ENCODE measurements at regions not wholly inside any gene's neighbourhood (a gene's known extent, or its start where the extent isn't known, plus 50 kb on each side); places are given as distances from the start of the nearest gene placed in this dataset.
A peak's percentile ranks its signal among the peaks of the same experiment; 100 is the strongest.
"Not testable (repeated sequence)": the region's sequence is repeated elsewhere in the genome, so short reads cannot be mapped to it uniquely, and the experiment has no call there.

DNA sequence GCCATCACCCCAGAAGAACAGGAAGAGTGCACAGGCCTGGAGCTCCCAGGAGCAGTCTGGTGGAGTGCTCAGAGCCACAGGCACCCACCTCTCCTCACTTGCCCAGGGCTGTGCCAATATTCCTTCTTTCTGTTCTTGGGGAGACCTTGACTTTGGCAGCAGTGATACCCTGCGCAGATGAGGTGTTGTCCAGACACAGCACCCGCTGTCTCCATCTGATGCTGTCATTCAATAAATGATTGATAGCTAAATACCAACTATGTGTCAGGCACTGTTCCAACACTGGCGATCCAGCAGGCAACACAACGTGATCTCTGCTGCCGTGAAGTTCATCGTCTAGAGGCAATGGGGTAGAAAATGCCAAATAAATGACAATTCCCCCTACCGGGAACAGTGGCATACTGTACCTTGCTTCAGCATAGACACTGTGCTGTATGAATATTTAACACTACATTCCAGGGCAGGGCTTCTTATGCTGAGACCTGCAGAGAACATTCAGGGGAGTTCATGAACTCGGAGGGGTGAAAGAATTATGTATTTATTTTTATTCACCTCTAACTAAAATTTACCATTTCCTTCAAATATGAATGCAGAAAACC lies 320.5 kb upstream of the NCKAP5 start:
- DNase-seq = no peak

DNA sequence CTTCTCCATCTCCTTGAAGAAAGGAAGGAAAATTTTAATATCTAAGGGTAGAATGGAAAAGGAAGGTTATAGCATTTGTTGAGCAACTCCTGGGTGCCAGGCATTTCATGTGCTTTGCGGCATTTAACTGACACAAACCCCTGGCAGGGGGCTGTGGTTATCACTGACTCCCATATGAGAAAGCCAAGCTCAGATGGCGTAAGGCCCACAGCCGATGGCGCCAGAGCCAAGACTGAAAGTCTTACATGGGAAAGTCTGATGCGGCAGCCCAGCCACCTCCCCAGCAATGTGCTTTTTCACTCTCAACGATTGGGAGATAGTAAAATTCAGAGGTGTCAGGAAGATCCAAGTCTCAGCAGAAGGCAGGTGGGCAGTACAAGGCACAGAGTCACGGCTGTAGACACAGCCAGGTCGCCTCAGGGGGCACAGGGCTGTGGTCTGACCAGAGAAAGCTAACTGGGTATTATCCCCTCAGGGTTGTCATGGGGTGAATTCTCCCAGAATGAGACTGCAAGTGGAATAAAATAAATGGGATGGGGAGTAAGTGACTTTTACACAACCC lies 324.2 kb upstream of the NCKAP5 start:
- DNase-seq = no peak

DNA sequence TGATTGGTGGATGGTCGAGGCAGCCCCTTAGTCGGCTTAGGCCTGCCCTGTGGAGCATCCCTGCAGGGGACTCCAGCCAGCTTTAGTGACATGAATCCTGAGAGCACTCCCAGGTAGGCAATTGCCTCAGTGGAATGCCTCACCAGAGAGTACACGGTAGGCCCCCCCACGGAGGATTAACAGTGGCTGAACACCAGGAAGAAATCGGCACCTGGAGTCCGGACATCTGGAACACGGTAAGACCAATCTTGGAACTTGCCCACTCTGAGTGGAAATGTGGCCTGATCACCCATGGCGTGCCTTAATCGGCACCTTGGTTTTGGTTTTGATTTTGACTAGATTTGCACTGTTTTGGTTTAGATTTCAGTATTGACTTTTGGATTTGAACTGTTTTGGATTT lies 326.2 kb upstream of the NCKAP5 start:
- no peak for DNase-seq

DNA sequence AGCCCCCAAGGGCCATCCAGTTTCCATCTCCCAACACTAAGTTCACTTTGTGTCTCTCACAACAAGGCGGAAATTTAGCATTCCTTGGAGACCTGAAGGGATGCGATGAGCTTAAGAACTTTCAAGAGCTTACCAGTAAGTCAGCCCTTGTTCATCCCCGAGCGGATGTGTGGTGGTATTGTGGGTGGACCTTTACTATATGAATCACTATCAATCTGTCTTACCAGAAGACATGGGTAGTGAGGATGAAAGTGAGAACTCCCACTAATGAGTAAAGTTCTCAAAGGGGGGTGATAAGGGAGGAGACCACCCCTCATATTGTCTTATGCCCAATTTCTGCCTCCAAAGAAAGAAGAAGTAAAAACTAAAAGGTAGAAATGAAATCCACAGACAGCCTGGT lies 329.6 kb upstream of the NCKAP5 start:
- not testable (repeated sequence) for DNase-seq

DNA sequence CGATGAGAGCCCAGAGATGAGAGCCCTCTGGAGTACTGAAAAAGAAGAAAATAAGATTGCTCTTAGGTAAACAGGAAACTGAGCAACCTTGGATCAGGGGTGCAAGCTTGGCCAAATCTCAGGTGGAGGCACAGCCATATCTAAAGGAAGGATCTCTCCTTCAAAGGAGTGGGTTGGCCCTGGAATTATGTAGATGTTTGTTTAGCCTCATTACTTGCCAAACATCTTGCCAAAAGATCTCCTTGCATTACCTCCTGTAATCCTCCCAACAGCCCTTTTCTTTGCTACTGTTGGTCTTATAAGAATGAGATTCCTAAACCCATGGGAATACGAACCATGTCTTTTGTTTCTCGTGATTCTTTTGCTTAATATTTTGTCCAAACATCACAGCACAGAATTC lies 332.6 kb upstream of the NCKAP5 start:
- DNase-seq = no peak

DNA sequence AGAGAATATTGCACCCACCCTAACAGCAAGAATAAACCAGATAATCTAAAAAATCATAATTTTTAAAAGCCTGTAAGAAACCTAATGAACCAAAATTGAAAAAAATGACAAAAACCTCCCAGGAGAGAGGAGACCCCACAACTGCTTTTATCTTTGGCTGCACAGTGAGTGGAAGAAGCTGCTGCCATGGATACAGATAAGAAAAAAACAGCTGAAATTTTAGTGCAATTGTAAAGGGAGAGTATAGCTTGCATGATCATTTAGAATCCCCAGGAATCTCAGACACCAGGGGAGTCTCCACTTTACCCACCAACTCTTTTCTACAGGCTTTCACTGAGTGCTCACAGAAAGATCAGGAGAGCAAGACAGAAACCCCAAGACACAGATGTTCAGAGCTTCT lies 338.1 kb upstream of the NCKAP5 start:
- DNase-seq = no peak

DNA sequence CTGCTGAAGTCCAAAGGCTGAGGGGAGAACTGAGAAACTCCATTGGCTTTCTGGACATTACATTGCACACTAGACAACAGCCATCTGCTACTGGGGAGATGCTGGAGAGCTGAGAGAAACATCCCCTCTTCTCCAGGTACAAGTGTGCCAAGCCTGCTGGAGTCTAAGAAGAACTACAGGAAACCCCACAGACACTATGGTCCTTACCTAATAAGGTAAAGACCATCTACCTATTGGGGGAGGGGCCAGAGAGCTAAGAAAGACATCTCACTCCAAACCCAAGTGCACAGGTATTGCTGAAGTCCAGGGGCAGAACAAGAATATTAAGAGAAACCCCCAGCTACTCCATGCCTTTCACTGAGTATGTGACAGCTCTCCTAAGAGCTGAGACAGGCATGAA lies 338.7 kb upstream of the NCKAP5 start:
- no peak for DNase-seq

DNA sequence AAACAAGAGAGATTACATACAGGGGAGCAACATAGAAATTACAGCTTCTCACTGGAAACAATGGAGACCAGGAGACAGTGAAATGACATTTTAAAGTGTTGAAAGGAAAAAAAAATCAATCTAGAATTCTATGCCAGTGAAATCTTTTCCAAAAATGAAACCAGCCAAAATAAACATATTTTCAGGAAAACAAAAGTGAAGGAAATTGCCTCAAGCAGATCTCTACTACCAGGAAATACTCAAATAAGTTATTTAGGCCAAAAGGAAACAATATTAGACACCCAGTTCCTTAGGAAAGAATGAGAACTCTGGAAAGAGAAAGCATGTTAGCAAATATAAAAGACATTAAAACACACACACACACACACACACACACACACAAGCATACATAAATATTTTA lies 339.9 kb upstream of the NCKAP5 start:
- no peak for DNase-seq

DNA sequence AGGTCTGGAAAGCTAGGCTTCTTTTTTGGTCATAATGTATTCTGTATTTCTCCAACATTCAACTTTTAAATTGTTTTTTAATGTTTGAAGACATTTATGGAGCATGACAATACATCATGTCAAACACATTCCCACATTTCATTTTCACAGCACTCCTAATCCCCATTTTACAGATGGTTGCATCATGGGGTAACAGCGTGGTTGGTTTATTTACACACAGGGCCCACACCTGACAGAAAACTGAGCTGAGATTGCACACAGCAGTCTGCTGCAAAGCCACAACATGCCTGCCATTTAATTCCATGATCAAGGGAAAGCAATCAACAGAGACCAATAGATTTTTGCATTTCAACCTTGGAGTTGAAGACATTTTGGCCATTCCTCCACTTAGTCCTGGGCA lies 335.7 kb upstream of the MGAT5 start:
- DNase-seq = no peak

DNA sequence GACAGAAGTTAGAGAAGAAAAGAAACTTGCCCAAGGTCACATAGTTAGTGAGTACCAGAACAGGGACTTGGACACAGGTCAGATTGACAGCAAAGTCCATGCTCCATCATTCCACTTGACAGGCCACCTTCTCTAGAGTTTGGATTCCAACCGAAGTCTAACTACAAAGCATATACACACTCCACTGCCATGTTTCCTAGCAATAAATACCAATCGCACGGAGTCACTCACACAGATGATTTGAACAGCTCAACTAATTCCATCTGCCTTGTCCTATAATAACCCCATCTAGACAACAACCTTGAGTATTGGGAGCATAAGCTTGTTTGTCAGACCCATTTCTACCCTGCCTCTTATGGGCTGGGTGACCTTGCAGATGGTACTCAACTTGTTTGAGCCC lies 334.6 kb upstream of the MGAT5 start:
- DNase-seq = no peak

DNA sequence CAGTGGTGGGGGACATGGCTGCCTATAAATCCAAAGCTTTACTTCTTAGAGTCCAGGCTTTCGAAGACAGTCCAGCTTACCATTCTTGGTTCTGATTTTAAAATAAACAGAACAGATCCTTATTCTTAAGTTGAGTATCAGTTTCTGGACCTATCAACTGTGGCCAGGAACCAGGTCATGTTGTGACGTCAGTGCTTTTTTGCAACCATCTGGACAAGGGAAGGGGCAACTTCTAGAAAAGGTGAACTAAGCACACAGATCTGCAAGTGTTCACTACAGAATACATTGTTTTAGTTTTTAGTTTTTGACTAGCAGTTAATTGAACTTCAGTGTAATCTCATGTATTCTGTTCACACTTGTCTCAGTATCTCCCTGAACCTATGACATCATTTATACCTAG lies 326.0 kb upstream of the MGAT5 start:
- DNase-seq = no peak

DNA sequence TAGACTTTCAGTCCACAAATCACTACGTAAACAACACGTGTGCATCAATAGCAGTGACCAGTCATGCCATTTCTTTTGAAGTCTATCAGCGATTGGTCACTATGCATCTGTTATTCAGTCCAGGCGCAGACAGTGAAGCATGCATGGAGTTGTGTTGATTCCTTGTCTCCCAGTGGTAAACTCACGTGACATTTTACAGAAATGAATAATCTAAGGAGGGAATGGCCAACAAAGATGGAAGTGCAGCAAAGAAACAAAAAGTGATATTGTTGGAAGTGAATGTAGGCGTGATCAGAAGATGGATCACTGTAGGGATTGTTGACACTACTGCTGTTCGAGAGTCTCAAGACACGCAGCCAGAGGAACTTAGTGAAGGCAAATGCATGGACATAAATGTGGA lies 317.8 kb upstream of the MGAT5 start:
- DNase-seq = no peak

DNA sequence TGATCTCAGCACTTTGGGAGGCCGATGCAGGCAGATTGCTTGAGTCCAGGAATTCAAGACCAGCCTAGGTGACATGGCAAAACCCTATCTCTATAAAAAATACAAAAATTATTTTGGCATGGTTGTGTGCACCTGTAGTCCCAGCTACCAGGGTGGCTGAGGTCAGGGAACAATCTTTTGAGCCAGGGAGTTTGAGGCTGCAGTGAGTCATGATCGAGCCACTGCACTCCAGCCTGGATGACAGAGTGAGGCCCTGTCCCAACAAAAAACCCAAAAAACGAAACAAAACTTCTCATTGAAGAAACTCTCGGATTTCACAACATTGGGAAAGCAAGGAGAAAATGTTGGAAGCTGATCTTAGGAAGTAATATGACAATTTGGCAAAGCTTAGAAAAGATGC lies 317.3 kb upstream of the MGAT5 start:
- no peak for DNase-seq

DNA sequence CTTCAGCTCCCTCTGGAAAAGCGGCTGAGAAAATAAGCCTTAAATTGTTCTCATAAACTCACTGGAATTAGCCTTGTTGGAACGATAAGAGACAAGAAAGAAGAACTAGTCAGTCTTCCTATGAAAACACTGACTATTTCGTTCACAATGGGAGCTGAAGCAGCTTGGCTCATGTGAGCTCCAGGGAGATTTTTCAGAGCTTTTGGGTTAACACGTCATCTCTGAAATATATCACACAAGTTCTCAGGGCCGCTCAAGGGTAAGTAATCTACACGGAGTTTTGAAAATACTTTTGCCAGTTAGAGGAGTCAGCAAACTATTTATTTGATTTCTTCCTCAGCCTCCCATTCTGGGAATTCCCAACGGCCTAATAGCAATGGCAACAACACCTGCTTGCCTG lies 316.2 kb upstream of the MGAT5 start:
- peak; percentile 11 for DNase-seq

DNA sequence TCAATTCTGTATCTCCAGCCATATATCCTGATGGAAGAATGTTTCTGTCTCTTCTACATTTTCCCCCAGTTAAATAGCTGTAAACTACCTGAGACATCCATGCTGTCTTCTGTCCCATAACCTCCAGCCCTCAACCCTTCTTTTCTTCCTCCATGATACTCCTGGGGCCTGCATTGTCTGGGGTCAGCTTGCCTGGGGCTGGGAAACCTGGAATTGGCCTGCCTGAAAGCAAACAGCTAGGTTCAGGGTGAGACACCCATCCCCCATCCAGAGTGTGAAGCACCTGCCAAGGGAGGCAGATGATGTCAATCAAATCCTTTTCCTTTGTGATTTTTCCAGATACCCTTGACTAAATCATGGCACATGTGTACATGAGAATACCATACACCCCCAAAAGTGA lies 313.7 kb upstream of the MGAT5 start:
- DNase-seq = no peak

DNA sequence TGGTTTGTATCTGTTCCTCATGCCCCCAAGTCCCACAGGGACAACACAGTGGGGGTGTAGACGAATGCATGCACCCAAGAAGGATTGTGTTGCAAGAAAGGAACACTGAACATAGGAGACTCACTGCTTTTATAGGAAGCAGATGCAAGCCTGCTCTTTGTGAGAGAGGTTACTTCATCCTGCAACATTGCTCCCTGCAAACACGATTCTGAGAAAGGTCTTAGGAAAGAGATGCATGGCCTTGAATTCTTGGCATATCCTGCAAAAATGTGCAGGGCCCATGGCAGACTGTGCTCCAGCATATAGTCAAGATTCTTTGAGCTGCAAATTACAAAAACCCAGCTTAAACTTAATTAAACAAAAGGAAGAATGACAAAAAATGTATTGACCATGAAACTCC lies 312.2 kb upstream of the MGAT5 start:
- DNase-seq = no peak

DNA sequence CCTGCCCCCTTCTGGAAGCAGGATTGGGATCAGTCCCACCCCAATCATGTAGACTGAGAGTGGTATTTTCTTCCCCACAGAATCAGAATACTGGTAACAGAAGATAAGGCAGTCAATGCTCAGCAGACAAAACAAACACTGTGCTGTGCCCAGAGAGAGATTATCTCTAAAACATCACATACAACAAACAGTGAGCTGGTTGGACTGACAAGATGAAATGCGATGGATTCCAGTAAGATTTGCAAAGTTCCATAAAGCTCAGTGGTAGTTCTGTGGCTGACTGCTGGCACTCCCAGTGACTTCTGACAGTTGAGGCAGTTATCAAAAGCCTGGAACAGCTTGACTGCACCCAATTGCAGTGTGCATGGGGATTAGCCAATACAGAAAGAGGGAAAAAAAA lies 311.5 kb upstream of the MGAT5 start:
- no peak for DNase-seq

DNA sequence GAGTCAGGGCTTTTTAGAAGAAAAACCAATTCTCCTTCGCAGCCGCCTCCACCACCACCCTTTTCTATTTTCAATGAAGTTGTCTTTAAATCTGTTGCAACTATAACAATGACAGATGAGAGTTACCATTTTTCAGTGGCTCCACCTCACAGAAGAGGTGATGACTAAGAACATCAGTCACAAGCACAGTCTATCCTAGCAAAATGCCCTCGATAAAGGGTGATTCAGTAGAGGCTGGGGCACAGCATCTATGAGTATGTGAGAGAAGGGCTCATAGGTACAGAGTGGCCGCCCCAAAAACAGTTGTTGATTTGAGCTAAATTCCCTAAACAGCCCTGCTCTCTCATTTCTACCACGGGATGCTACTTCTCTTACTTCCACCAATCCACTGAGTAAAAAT lies 310.8 kb upstream of the MGAT5 start:
- no peak for DNase-seq

DNA sequence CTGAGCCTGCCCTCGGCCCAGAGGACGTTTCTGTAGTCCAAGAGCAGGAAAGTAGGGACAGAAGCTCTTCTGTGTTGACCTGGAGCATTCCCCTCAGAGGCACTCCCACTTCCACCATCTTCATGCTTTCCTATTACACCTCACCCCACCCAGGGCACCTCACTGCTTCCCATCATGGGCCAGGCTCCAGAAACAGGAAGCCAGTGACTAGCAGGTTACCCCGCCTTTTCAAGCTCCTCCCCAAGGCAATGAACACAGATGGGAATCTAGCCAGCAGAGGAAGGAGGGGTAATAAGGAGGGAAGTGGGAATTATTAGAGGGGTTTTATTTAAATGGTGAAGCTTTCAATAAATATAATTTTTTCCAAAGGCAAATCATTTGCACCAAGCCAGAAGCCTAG lies 308.8 kb upstream of the MGAT5 start:
- DNase-seq = no peak

DNA sequence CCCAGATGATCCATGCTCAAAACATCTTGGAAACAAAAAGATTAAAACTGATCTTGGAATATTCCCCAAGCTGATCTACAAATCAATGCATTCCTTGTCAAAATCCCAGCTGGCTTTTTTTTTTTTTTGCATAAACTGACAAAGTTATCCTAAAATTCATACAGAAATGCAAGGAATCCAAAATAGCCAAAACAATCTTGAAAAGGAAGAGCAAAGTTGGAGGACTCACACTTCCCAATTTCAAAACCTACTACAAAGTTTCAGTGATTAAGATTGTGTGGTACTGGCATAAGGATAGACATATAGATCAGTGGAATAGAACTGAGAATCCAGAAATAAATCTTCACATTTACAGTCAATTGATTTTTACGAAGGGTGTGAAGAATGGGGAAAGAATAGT lies 306.8 kb upstream of the MGAT5 start:
- DNase-seq = no peak

DNA sequence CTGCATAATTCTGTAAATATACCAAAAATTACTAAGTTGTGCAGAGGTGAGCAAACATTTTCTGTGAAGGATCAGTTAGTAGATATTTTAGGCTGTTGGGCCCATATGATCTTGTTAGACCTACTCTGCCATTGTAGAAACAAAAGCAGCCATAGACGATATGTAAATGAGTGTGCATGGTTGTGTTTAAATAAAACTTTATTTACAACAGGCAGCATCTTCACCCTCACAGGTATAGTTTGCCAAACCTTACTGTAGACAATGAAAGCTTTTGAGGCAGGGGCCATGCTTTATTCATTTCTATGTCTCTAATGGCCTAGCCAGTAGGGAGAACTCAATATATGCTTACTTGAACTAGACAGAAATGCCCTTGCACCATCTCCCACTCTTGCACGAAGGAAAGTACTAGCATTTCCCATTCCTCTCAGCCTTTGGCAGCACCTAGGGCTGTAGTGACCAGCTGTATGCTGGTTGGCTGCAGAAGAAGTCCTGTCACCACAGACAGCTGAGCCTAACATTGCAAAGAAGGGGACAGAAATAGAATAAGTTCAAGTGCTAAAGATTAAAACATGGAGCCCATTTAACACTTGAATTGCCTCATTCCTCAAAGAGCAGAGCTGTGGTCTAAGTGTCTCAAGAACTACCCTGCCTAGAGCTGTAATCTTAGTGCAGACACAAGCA lies 305.1 kb upstream of the MGAT5 start:
- no peak for DNase-seq

DNA sequence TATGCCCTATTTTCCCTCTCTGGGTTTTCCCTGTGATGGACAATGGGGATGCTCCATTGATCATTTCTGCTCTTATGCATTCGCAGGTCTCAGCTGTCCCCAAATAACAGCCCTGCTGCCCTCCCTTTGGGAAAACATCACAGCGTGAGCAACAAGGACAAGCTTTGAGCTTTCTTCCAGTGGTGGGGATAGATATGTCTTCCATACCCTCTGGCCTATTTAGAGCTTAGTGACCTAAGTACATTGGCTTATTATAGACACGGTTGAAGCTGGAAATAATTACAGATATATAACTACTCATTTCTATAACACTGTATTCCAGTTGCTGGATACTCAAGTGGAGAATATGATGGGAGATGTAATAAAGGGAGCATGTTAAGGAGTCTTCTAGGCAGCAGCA lies 304.3 kb upstream of the MGAT5 start:
- DNase-seq = peak; percentile 22

DNA sequence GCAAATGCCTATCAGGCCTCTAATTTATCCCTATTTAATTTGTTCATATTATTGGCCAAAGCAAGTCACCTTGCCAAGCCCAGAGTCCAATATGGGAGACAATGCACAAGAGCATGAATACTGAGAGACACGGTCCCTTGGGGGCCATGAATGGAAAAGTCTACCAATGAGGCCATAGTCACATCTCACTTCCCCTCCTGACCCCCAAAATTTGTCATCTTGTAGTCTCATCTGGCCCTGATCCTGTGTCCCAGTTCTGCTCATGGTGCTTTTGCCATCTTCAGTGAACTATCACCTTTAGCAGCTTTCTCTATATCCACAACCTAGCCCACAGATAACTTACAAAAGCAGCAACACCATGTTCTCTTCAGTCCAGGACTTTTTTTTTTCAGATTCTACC lies 302.7 kb upstream of the MGAT5 start:
- no peak for DNase-seq

DNA sequence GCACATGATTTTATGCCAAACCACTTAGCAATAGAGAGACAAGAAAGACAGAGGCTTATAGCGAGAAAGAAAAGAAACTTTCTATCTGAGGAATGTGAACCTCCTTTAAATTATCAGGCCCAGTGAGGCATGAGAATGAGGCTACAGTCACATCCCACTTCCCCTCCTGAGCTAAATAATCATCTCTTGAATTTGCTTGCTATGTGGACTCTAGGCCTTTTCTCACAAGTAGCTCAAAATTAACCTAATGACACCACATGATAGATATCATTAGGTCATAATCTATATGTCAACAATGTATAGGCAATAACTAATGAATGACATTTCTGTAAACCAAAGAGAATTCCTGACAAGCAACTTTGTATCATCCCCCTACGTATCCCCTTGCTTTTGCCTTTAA lies 301.5 kb upstream of the MGAT5 start:
- DNase-seq = no peak

DNA sequence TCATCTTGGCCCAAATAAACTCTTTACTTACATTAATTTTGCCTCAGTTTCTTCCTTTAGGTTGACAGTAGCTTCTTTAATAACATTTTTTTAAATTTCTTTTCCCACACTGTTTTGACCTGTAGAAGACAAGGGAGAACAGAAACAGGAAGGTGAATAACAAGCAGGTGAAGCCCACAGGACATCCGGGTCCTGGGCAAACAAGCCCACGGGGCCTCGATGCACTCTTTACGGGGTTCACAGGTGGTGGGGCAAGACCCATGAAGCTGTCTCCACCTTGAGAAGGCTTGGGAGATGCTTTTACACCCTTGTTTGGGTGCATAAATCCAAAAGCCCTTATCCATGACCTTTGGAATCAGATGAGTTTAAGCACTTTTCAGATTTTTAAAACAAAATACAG lies 301.0 kb upstream of the MGAT5 start:
- DNase-seq = no peak

All from eye (tissue), 1 donor.